ENCODE measurements at regions not wholly inside any gene's neighbourhood (a gene's known extent, or its start where the extent isn't known, plus 50 kb on each side); places are given as distances from the start of the nearest gene placed in this dataset.

GRCh38 chr2:163466331-163467250 is 269.2 kb downstream of the FIGN start:
- Histone ChIP-seq H2AFZ (ENCODE audit: low read length) (no peak overlapping the region), H3K9ac (ENCODE audit: low read length) (no peak overlapping the region), H3K27me3 (ENCODE audit: insufficient read depth, low read length) (no peaks in the 10 kb centered on the region)

DNA sequence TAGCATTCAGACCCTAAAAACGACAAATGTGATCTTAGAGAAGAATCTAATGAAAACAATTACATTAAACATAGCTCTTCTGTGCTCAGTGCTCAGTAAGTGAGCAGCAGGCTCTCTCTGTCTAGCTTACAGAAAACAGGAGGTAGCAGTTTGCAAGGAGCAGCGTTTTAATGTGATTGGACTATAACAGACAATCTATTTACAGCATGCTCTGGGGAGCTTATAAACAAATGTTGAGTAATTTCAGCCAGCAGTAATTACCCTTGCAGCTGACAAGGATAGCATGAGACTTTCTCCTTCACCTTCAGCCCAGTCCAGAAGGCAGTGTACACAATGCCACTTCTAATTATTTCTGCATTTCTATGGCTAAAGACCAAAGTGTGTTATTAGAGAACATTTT is 270.4 kb downstream of the FIGN start:
- Histone ChIP-seq H3K36me3 (ENCODE audit: insufficient read depth, low read length) (no peaks in the 10 kb centered on the region), H3F3A (ENCODE audit: insufficient read depth, low read length) (no peaks in the 10 kb centered on the region), H3K27ac (ENCODE audit: low read depth, low read length, poor library complexity, severe bottlenecking) (no peak overlapping the region), H3K4me3 (ENCODE audit: low read depth, low read length, poor library complexity, severe bottlenecking) (no peak overlapping the region), H3K9me3 (ENCODE audit: low read length) (no peaks in the 10 kb centered on the region), H3K9me2 (ENCODE audit: low read depth, low read length) (no peaks in the 10 kb centered on the region), H3K9ac (ENCODE audit: low read length) (no peak overlapping the region), H4K20me1 (ENCODE audit: insufficient read depth, low read length) (no peaks in the 10 kb centered on the region), H2AFZ (ENCODE audit: low read length) (no peak overlapping the region), H3K27me3 (ENCODE audit: insufficient read depth, low read length) (no peaks in the 10 kb centered on the region), H3K4me1 (ENCODE audit: insufficient read depth, low read length, severe bottlenecking) (no peaks in the 10 kb centered on the region), H3K79me2 (ENCODE audit: insufficient read depth, low read length) (no peaks in the 10 kb centered on the region), H3K4me2 (ENCODE audit: low read length) (no peak overlapping the region)
- no peak for TF ChIP-seq CTCF (IDR thresholded peaks at IDR 0.05; ENCODE audit: low read length)
- TF ChIP-seq EZH2 (IDR thresholded peaks at IDR 0.05; ENCODE audit: borderline replicate concordance, low read length), result no peak

More at GRCh38 chr2:163466331-163467250, 269.2 kb downstream of the FIGN start:
- H3K4me1 ChIP-seq (ENCODE audit: insufficient read depth, low read length, severe bottlenecking), result no peaks in the 10 kb centered on the region
- H3K9me3 ChIP-seq (ENCODE audit: low read length), result no peaks in the 10 kb centered on the region
- no peaks in the 10 kb centered on the region for H4K20me1 ChIP-seq (ENCODE audit: insufficient read depth, low read length)
- no peaks in the 10 kb centered on the region for H3K9me2 ChIP-seq (ENCODE audit: low read depth, low read length)
- H3K36me3 ChIP-seq (ENCODE audit: insufficient read depth, low read length), result no peaks in the 10 kb centered on the region
- no peak overlapping the region for H3K4me3 ChIP-seq (ENCODE audit: low read depth, low read length, poor library complexity, severe bottlenecking)
- no peaks in the 10 kb centered on the region for H3K79me2 ChIP-seq (ENCODE audit: insufficient read depth, low read length)
- H3K4me2 ChIP-seq (ENCODE audit: low read length), result no peak overlapping the region
- no peak overlapping the region for H3K27ac ChIP-seq (ENCODE audit: low read depth, low read length, poor library complexity, severe bottlenecking)
- TF ChIP-seq CTCF (IDR thresholded peaks at IDR 0.05; ENCODE audit: low read length) (no peak), EZH2 (IDR thresholded peaks at IDR 0.05; ENCODE audit: borderline replicate concordance, low read length) (no peak)
- H3F3A ChIP-seq (ENCODE audit: insufficient read depth, low read length), result no peaks in the 10 kb centered on the region

GRCh38 chr2:163463411-163463810 is 272.4 kb downstream of the FIGN start:
- Histone ChIP-seq H3K9ac (ENCODE audit: low read length) (no peak overlapping the region), H3K27me3 (ENCODE audit: insufficient read depth, low read length) (no peaks in the 10 kb centered on the region), H3K79me2 (ENCODE audit: insufficient read depth, low read length) (no peaks in the 10 kb centered on the region), H3F3A (ENCODE audit: insufficient read depth, low read length) (no peaks in the 10 kb centered on the region), H3K4me3 (ENCODE audit: low read depth, low read length, poor library complexity, severe bottlenecking) (no peak overlapping the region), H3K9me2 (ENCODE audit: low read depth, low read length) (no peaks in the 10 kb centered on the region), H2AFZ (ENCODE audit: low read length) (no peak overlapping the region), H3K4me2 (ENCODE audit: low read length) (no peak overlapping the region), H3K9me3 (ENCODE audit: low read length) (no peaks in the 10 kb centered on the region), H3K36me3 (ENCODE audit: insufficient read depth, low read length) (no peaks in the 10 kb centered on the region), H4K20me1 (ENCODE audit: insufficient read depth, low read length) (no peaks in the 10 kb centered on the region), H3K27ac (ENCODE audit: low read depth, low read length, poor library complexity, severe bottlenecking) (no peak overlapping the region), H3K4me1 (ENCODE audit: insufficient read depth, low read length, severe bottlenecking) (no peaks in the 10 kb centered on the region)
- TF ChIP-seq EZH2 (IDR thresholded peaks at IDR 0.05; ENCODE audit: borderline replicate concordance, low read length) (no peak), CTCF (IDR thresholded peaks at IDR 0.05; ENCODE audit: low read length) (no peak)

Measured in OCI-LY1 (cell line).